AG04449 (cell line): ENCODE measurements at regions not wholly inside any gene's neighbourhood (a gene's known extent, or its start where the extent isn't known, plus 50 kb on each side); places are given as distances from the start of the nearest gene placed in this dataset.

Experiments used
- CTCF ChIA-PET: fragments of 350-600 bp; formaldehyde crosslinking; extraction: SDS; loops from one replicate; lab custom pipeline; 2021; ENCODE audit warnings: antibody characterized with exemption; lab: Yijun Ruan, JAX
- POLR2A ChIA-PET: fragments of 400-600, 350-600 bp; formaldehyde crosslinking; extraction: SDS; loops from one replicate; lab custom pipeline; 2020; ENCODE audit warnings: antibody characterized with exemption, inconsistent platforms; lab: Yijun Ruan, JAX
- DNase-seq: peaks from one replicate; pipeline ENCODE4 v3.0.0-alpha.2; 2010; ENCODE audit warnings: low read depth, low spot score
- H3K4me3 ChIP-seq: 2 replicates; pipeline ENCODE4 v1.5.1; 2011; ENCODE audit warnings: low read depth, mild to moderate bottlenecking, control low read depth, low read length
- TF ChIP-seq, protein P1 (sequence below): IDR thresholded peaks from one replicate; pipeline ENCODE4 v1.5.1; 2011; ENCODE audit warnings: mild to moderate bottlenecking, moderate library complexity, low read length, control low read depth, inconsistent platforms; ENCODE audit not compliant: insufficient read depth; ENCODE audit errors: missing control alignments

DNA sequence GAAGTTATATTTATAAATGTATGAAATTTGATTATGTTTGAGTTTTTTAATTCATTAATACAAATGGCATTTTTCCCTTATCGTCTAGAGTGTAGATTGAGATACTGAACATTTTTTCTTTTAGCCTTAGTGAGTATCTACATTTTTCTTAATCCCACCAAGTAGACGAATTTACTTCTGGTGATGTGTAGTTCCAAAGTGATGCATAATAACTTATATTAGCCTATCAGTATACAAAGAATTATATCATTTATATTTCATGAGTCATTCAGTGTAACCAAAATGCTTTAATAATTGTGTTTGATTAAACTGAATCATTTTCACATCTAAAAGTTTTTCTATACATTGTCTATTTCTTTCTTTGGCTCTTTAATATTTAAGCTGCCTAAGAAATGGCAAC lies 745.6 kb upstream of the LUZP2 start:
- ChIA-PET CTCF (no interaction called here), POLR2A (no interaction called here)
- no peak overlapping the region for H3K4me3 ChIP-seq
- DNase-seq: no peak
- TF ChIP-seq, protein P1, sequence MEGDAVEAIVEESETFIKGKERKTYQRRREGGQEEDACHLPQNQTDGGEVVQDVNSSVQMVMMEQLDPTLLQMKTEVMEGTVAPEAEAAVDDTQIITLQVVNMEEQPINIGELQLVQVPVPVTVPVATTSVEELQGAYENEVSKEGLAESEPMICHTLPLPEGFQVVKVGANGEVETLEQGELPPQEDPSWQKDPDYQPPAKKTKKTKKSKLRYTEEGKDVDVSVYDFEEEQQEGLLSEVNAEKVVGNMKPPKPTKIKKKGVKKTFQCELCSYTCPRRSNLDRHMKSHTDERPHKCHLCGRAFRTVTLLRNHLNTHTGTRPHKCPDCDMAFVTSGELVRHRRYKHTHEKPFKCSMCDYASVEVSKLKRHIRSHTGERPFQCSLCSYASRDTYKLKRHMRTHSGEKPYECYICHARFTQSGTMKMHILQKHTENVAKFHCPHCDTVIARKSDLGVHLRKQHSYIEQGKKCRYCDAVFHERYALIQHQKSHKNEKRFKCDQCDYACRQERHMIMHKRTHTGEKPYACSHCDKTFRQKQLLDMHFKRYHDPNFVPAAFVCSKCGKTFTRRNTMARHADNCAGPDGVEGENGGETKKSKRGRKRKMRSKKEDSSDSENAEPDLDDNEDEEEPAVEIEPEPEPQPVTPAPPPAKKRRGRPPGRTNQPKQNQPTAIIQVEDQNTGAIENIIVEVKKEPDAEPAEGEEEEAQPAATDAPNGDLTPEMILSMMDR: no peak

DNA sequence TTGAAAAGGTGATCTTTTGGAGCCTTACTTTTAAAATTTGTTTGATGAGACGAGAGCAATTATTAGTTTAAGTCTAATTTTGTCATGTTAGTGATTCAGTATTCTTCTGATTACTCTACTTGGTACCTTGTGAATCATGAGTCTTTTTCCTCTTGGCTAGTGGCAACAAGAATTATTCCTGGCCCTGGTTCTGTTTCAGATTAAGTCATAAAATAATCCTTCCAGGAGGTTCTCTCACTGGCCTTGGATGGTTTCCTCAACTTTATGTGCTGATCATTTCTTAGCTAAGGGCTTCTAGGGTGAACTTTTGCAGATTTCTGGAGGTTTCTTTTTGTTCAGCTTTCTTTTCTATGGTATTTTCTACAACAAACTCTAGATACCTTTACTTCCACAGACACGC lies 741.8 kb upstream of the LUZP2 start:
- no peak for DNase-seq
- POLR2A ChIA-PET: no interaction called here
- TF ChIP-seq, protein P1: no peak
- no peak overlapping the region for H3K4me3 ChIP-seq
- CTCF ChIA-PET: interaction anchor here (1.8 kb wide), 1 partner anchor 9 kb away, joined by 4 read pairs; no protein-coding TSS in a partner anchor

DNA sequence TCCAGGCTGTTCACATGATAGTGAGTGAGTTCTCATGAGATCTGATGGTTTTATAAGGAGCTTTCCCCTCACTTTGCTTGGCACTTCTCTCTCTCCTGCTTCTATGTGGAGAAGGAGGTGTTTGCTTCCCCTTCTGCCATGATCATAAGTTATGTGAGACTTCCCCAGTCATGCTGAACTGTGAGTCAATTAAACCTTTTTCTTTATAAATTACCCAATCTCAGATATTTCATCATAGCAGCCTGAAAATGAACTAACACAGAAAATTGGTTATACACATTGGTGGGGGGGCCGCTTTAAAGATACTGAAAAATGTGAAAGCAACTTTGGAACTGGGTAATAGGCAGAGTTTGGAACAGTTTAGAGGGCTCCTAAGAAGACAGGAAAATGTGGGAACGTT lies 741.1 kb upstream of the LUZP2 start:
- POLR2A ChIA-PET: no interaction called here
- no peak for DNase-seq
- no peak overlapping the region for H3K4me3 ChIP-seq
- CTCF ChIA-PET: interaction anchor here (1.8 kb wide), 1 partner anchor 9 kb away, joined by 4 read pairs; no protein-coding TSS in a partner anchor
- TF ChIP-seq, protein P1: no peak

GRCh38 chr11:23759489-23759888 lies 737.4 kb upstream of the LUZP2 start:
- H3K4me3 ChIP-seq: no peak overlapping the region
- DNase-seq: no peak
- POLR2A ChIA-PET: no interaction called here
- TF ChIP-seq, protein P1: no peak
- CTCF ChIA-PET: no interaction called here

GRCh38 chr11:23764286-23764685 lies 732.6 kb upstream of the LUZP2 start:
- no peak overlapping the region for H3K4me3 ChIP-seq
- CTCF ChIA-PET: interaction anchor here (0.8 kb wide), 1 partner anchor 11 kb away, joined by 3 read pairs; no protein-coding TSS in a partner anchor
- no peak for DNase-seq
- TF ChIP-seq, protein P1: no peak
- POLR2A ChIA-PET: no interaction called here

- CTCF ChIA-PET: no interaction called here
- no peak overlapping the region for H3K4me3 ChIP-seq
- TF ChIP-seq, protein P1: no peak
- DNase-seq: no peak
- POLR2A ChIA-PET: interaction anchor here (0.7 kb wide), 1 partner anchor 22 kb away, joined by 3 read pairs; no protein-coding TSS in a partner anchor
Measured at GRCh38 chr11:23765682-23766252, 731.1 kb upstream of the LUZP2 start.
